Activated naive CD4-positive, alpha-beta T cell treated with anti-CD3 and anti-CD28 coated beads, Interleukin-2, amount 50 U/mL, for 16 hours (primary cell): ENCODE measurements at regions not wholly inside any gene's neighbourhood (a gene's known extent, or its start where the extent isn't known, plus 50 kb on each side); places are given as distances from the start of the nearest gene placed in this dataset.
"Not testable (repeated sequence)": the region's sequence is repeated elsewhere in the genome, so short reads cannot be mapped to it uniquely, and the experiment has no call there.

Experiments used
- DNase-seq: peaks from one replicate; pipeline ENCODE4 v3.0.0-alpha.2; 2020

DNA sequence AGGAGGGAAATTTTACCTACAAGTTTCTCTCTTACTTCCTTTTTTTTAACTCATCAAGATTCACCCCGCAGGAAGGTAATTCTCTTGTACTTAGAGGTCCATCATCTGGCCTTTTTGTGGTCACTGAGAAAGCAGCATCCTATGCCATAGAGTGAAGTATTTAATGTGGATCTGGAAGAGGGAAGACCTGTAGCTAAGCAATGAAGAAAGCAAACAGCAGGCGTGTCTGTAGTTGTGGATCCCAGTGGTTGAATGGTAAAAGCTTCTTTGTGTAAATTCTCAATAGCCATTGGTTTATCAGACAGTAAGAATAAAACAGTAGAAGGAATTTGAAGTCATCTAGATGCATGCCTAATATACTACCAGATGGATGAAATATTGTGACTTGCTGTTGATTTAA, 196.4 kb downstream of the ANKRD7 start:
- no peak for DNase-seq

DNA sequence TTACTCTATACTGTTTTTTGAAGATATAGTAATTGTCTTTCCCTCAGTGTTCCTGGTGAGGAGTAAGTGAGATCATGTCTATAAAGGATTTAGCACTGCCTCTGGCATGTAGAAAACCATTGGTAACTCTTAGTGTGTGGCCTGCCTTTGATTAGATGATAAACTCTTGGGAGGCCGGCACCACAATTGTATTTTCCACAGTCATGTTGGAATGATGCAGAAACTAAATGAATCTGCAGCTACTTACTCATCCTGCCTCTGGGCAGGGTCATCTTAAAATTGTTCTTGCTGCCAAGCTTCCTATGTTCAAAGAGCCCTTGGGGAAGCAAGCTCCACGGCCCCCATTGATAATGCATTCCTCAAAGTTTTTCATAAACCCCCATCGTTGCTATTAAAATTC, 204.6 kb downstream of the ANKRD7 start:
- DNase-seq = no peak

DNA sequence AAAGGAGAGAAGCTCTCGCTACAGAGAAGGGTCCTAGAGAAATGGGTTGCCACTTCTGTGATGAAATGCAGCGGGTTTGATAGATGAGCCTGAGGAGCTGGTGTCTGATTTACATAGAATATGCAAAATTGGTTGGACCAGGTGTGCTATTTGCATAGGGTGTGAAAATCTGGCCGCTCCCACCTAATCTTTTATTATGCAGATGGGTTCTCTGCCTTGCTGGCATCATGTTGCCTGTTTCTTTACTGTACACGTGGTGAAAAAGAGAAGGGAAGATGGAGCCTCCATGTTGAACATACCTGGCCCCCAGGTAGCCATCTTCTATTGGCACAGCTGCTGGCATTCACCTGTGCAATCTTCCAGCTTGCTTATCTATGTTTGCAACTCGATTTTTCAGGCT, 212.2 kb downstream of the ANKRD7 start:
- DNase-seq = no peak

DNA sequence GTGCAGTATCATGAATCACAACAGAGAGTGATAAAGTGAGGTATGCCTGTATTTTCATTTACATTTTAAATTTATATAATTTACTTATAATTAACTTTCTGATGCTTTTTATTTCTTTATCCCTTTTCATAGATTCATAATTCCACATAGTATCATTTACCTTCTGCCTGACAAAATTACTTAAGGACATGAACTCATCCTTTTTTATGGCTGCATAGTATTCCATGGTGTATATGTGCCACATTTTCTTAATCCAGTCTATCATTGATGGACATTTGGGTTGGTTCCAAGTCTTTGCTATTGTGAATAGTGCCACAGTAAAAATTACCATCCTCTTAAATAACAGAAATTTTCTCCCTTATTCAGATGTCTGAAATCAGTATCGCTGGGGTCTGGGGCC, 224.5 kb downstream of the ANKRD7 start:
- DNase-seq = not testable (repeated sequence)

DNA sequence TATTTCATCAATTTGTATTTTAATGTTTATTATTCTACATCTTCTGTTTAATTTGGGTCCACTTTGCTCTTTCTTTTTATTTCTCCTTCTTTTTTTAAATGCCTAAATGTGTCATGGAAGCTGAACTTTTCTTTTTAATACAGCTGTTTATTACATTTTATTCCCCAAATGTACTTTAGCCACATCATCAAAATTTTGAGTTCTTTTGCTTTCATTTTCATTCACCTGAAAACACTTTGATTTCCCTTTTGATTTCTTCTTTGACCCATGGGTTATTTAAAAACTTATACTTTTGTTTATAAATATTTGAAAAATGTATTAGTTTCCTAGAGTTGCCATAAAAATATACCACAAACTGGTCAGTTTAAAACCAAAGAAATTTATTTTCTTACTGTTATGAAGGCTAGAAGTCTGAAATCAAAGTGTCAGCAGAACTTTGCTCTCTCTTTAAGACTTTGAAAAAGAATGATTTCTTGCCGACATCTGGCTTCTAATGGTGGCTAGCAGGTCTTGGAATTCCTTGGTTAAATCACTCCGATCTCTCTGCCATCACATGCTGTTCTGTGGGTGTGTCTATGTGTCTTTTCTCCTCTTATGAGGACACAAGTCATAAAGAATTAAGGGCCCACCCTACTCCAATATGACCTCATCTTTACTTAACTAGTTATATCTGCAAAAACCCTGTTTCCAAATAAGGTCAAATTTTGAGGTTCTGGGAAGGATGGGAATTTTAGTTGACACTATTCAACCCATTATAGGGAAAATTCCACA, 225.5 kb downstream of the ANKRD7 start:
- no peak for DNase-seq

DNA sequence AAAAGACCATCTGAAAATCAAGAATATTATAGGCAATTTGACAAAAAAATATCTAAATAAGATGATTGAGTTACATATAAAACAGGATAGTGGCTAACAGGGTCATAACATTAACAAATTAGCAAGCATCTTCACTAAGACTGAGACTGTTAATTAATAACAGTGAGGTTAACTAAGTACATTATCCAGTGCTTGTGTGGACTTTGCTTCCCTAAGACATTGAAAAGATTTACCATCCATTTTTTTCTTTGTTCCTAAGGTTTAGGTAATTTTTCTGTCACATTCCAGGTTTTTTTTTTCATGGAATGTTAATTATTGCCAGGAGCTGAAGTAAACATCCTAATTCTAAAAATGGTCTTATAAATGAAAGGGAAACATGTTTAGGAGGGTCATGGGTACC, 227.6 kb downstream of the ANKRD7 start:
- no peak for DNase-seq

DNA sequence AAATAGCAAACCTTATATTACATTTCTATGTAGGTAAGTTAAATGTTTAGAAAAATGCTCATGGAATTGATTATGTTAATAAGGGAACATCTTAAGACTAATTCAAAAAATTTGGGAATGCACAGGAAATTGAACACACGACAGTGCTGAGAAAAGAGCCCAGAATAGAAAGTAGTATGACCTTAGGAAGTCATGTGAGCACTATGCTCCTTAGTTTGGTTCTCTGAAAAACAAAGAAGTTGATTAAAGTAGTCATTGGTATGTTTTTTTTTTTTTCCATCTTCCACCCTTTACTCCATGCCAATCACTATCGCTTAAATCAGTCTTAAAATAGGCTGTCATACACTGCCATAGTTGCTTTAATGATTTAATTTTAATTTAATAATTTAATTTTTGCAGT, 242.9 kb downstream of the ANKRD7 start:
- no peak for DNase-seq

DNA sequence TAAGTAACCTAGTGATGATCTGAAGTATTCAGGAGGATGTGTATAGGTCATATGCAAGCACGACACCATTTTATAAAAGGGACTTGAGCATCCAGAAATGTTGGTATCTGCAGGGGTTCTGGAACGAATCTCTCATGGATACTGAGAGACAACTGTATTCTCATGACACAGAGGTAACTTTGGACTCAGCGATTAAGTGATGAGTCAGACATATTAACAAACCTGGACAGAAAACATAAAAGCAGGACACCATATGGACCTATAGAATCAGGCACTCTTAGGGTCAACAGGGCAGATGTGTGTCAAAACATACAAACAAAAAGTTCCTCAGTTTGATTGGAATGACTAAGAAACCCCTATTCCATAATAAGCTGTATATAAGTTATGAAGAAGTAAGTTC, 248.1 kb downstream of the ANKRD7 start:
- DNase-seq = no peak

DNA sequence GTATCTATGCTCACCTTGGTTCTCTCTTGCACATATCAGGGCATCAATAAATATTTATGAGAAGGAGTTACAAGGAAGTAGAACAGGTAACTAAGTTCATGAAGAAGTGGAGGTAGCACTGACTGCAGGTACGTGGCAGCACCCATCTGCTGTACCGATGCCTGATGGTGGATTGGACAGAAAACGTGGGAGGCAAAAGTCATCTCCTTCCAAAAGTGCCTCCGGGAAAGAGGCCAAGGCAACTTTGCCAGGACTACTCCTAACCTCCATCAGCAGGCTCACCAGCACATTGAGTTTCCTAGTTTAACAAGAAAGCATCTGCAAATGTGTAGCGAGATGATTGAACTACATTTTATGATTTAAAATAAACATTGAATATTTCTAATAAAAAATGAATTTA, 248.8 kb downstream of the ANKRD7 start:
- no peak for DNase-seq

DNA sequence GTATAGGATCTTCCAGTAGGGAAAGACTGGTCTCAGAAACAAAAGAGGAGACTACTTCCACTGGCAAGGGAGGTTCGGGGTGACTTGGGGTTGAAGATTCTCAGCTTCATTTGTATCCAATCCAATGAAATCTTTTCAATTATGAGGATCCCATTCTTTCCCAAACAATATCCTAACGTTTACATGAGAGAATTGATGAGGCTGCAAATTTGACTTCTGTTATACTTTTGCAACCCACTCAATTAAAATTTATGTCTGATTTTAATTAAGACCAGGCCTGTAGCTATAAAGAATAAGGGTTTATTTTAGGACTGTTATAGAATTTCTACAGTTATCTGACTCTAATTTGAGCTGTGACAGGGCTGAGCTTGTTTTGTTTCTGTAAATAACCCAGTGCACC, 251.5 kb downstream of the ANKRD7 start:
- no peak for DNase-seq

DNA sequence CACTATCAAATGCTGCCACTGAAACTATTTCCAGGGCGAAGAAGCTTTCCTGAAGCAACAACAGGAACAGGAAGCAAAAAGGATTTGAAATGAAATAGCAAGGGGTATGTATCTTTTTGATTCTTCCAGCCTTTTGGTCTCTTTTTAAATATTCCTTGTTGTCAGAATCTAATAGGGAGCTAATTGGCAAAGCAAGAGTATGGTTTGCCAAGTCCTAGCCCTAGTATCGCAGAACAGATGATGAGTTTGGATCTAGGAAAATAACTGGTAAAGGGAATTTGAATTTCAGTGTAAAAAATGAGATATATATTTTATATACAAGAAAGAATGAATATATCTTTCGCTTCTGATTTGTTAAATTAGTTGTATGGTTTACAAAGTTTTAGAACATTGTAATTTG, 252.5 kb downstream of the ANKRD7 start:
- DNase-seq = no peak

DNA sequence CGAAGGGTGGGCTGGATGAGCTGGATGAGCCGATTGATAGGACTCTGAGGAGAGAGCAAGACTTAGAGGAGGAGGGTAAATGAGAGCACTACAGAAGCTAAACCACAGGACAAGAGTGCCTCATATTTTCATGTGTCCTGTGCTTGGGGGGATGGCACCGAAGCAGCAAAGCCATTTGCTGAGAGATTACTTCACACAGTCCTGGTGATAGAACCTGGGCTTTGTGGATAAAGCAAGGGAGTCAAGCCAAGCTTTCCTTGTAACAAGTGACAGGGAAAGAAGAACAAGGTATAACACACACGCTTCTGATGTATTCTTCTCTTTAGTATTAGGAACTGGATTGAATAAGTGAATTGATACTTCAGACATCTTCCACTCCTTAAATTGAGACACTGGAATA, 253.7 kb downstream of the ANKRD7 start:
- no peak for DNase-seq

DNA sequence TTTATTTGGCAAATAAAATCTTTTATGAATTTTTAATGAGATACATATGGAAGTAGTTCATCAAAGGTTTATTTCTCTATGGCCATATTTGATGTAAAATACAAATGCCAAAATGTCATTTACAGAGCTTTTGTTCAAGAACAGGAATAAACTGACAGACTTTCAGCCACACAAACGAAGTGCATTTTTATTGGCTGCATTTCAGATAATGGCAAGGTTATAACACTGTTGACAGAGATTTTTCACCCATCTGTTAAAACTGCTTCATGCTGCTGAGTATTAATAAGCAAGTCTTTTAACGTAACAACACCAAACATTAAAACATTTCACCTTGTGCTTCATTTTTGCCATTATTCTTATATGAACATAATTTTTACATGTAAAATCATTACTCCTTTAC, 254.4 kb downstream of the ANKRD7 start:
- no peak for DNase-seq

DNA sequence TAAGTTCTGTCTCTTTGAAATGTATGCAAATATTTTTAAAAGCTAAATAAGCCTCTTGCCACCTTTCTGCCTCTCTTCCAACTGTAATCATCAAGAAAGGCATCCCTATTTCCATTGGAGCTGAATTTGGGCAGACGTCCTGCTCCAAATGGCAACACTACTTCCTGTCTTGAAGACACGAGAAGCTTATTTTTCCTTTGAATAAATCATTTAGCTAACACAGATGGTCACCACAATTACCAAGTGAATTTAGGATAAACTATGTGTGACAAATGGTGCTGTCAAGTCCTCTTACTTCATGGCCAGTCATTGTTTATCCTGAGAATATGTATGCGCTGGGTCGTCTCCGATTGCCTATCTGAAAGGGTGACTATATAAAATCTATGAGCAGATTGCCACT, 268.0 kb downstream of the ANKRD7 start:
- DNase-seq = no peak

DNA sequence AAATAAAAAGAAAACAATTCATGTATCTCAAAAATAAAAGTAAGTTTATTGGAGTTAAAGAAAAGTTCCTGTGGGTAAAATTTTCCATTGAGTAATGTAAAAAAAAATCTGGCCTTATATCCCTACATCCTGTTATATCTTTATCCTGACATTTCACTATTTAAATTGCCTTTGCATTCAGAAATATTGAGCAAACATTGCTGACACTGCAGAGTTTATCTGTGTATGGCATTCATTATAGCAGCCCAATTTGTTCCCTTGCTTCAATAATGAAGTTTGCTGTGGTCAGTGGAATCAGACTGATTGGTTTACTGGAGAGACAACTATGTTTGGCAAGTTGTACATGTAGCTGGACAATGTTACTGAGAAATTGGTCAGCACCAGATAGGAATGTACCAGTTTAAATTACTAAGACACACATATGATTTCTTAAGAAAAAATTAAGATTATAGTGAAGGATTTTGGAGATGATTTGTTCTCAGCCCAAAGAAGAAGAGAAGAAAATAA, 271.7 kb downstream of the ANKRD7 start:
- no peak for DNase-seq

DNA sequence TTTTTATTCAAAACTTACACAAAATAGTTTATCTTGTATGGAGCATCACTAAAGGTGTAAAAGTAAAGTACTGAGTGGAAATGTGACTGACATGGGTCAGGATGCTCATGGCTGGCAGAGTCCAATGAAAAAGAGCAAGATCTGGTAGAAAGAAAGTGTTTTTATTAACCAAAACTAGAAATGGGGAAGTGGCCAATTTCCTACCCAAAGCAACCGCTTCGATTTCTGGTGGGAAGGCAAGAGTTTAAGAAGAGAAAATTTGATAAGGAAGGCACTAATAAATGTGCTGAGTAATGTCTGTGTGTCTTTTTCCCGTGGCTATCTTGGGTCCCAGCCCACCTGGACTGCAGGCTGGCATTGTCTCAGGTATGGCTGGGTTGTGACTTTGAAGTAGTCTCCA, 277.7 kb downstream of the ANKRD7 start:
- no peak for DNase-seq

DNA sequence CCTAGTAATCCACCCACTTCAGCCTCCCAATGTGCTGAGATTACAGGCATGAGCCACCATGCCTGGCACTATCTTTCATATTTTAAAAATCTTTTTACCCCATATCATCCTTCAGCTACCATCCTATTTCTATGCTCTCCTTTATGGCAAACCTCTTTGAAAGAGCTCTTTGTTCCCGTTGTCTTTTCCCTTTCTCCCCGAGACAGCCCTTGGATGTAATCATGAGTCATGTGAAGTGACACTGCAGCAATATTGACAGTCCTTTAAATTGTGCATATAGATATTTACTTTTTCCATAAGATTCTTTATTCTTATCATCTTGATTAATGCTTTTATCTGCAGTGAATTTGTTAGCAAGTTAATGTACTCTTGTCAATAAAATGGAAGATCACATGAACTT, 286.6 kb downstream of the ANKRD7 start:
- no peak for DNase-seq

DNA sequence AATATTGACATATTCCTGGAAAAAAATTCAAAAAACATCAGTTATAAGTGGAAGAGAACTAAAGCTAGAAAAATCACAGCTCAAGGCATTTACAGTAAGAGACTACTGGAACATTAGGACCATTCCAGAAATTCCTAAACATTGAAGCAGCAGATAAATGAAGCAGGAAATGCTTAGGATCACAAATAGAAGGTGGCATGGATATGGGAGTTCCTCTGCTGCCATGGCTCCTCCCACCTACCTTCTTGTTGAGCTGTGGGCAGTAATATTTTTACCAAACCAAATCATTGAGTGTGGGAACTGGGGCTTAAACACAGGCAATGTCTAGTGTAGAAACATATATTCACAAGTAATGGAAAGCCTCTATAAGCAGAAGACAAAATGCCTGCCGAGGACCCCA, 292.8 kb downstream of the ANKRD7 start:
- no peak for DNase-seq

DNA sequence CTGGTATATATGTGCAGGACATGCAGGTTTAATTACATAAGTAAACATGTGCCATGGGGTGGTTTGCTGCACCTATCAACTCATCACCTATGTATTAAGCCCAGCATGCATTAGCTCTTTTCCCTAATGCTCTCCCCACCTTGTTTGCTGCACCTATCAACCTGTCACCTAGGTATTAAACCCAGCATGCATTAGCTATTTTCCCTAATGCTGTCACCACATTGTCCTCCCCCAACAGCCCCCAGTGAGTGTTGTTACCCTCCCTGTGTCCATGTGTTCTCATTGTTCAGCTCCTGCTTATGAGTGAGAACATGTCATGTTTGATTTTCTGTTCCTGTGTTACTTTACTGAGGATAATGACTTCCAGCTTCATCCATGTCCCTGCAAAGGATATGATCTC, 300.5 kb downstream of the ANKRD7 start:
- DNase-seq = no peak

DNA sequence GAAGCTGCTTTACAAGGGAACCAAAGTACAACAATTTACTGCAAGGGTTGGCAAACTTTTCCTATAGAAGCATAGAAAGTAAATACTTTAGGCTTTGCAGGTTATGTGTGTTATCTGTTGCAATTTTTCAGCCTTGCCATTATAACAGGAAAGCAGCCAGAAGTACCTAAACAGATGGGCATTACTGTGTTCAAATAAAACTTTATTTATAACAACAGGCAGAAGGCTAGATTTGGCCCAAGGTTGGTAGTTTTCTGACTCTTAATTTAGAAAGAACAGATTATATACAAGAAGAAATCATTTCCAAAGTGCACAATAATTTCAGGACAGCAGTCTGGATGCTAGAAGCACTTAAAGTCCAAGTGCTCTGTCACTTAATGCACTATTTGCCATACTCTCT, 307.1 kb downstream of the ANKRD7 start:
- DNase-seq = no peak

DNA sequence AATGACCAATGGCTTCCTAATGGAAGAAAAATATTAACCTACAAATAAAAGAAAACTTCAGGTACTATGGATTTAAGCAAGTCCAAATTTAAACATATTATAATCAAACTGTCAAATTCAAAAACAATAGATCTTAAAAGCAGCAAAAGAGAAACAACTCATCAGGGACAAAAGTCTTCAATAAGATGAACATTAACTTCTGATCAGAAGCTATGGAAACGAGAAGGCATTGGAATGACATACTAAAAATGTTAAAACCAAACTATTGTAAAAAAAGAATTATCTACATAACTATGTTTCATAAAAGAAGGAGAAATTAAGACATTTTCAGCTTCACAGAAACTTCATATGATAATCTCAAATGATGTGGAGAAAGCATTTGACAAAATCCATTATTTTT, 334.7 kb downstream of the ANKRD7 start:
- no peak for DNase-seq

DNA sequence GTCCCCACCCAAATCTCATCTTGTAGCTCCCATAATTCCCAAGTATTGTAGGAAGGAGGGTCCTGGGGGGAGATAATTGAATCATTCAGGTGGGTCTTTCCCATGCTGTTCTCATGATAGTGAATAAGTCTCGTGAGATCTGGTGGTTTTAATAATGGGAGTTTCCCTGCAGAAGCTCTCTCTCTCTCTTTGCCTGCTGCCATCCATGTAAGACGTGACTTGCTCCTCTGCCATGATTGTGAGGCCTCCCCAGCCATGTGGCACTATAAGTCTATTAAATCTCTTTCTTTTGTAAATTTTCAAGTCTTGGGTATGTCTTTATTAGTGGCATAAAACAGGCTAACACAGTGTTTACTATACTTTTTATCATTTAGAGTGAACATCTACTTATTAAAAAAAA, 338.8 kb downstream of the ANKRD7 start:
- no peak for DNase-seq

DNA sequence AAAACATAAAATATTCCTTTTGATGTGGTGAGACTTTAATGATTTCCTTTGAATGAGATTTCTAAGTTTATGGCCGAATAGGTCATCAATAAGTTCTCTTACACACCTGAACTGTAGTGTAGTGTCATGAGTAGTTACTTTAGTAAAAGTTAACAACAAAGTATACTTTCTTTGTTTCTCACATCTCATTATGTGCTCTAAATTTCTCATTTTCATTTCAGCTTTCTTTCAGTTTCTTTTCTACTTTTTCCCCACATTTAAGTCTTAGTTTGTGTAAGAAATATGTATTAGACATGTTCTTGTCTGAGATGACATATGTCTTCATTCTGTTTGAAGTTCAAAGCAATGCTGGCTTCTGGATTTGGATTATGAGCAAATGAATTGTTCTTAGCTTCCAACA, 348.1 kb downstream of the ANKRD7 start:
- no peak for DNase-seq

DNA sequence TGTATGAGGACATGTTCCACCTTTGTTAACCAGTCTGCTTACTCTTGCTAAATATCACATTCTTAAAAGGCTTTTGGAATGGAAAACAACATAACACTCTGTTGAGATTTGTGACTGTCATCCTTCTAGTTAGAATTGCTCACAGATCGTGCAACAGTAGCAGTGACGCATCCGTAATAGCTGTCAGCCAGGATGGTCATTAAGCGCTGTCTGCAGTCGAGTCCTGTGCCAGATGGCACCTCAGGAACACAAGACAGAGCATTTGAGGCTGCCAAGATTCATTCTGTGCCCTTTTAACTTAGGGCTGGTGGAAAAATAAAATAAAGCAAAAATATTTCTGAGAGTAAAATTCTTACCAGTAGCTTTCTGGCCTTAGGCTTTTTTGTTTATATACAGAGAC, 348.6 kb downstream of the ANKRD7 start:
- no peak for DNase-seq

DNA sequence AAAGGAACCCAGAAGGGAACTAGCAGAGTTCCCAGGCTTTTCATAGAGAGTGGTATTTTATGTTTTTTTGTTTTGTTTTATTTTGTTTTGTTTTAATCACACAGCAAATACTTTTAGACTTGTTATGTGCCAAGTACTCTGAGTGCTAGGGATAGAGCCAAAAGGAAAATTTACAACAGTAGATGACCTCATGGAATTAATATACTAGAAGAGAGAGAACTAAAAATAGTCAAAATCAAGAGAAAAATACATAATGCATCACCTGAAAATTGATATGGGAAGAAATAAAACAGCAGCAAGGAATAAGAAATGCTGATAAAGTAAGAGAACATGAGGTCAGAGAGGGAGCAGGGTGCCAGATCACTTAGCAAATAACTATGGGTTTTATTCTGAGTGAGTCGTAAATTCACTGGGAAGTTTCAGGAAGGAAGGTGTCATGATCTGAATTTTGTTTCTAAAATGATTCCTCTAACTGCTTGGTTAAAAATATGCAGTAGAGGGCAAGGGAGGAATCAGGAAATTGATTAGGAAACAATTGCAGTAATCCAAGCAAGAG, 351.0 kb downstream of the ANKRD7 start:
- no peak for DNase-seq
